HG03469 (cell line): ENCODE measurements at regions not wholly inside any gene's neighbourhood (a gene's known extent, or its start where the extent isn't known, plus 50 kb on each side); places are given as distances from the start of the nearest gene placed in this dataset.
"Not testable (repeated sequence)": the region's sequence is repeated elsewhere in the genome, so short reads cannot be mapped to it uniquely, and the experiment has no call there.

ENCODE experiments used
- ATAC-seq: cut with Tn5 transposase; IDR thresholded peaks from one replicate; pipeline ENCODE4 v1.9.1; 2021; ENCODE audit warnings: mild to moderate bottlenecking, moderate library complexity, moderate number of reproducible peaks; ENCODE audit not compliant: unreplicated experiment

GRCh38 chr10:10734356-10735064, 283.2 kb upstream of the CELF2 start:
- no peak for ATAC-seq

GRCh38 chr10:10745291-10745690, 272.4 kb upstream of the CELF2 start:
- ATAC-seq, result no peak

GRCh38 chr10:10755490-10755889, 262.2 kb upstream of the CELF2 start:
- ATAC-seq, result no peak

- no peak for ATAC-seq
These were observed 259.4 kb upstream of the CELF2 start for GRCh38 chr10:10758306-10758705.

GRCh38 chr10:10759806-10760205, 257.9 kb upstream of the CELF2 start:
- not testable (repeated sequence) for ATAC-seq

- no peak for ATAC-seq
These were observed 252.7 kb upstream of the CELF2 start for GRCh38 chr10:10765017-10765416.

- ATAC-seq, result no peak
These were observed 245.3 kb upstream of the CELF2 start for GRCh38 chr10:10772411-10772810.

GRCh38 chr10:10772874-10773508, 244.7 kb upstream of the CELF2 start:
- ATAC-seq, result no peak

GRCh38 chr10:10774416-10774815, 243.3 kb upstream of the CELF2 start:
- ATAC-seq, result no peak

GRCh38 chr10:10776363-10776762, 241.3 kb upstream of the CELF2 start:
- ATAC-seq, result no peak

- ATAC-seq, result no peak
These were observed 240.4 kb upstream of the CELF2 start for GRCh38 chr10:10777279-10777678.

GRCh38 chr10:10777723-10778122, 239.9 kb upstream of the CELF2 start:
- ATAC-seq, result no peak

GRCh38 chr10:10778959-10779358, 238.7 kb upstream of the CELF2 start:
- ATAC-seq, result no peak

GRCh38 chr10:10779511-10779910, 238.2 kb upstream of the CELF2 start:
- no peak for ATAC-seq

- no peak for ATAC-seq
These were observed 236.9 kb upstream of the CELF2 start for GRCh38 chr10:10780746-10781145.

GRCh38 chr10:10782603-10783002, 235.1 kb upstream of the CELF2 start:
- ATAC-seq, result no peak

- ATAC-seq, result no peak
These were observed 232.0 kb upstream of the CELF2 start for GRCh38 chr10:10785627-10786026.

GRCh38 chr10:10786109-10787090, 231.3 kb upstream of the CELF2 start:
- ATAC-seq, result no peak

GRCh38 chr10:10787586-10787985, 230.1 kb upstream of the CELF2 start:
- no peak for ATAC-seq

- ATAC-seq, result no peak
These were observed 228.9 kb upstream of the CELF2 start for GRCh38 chr10:10788761-10789160.

GRCh38 chr10:10791869-10792268, 225.8 kb upstream of the CELF2 start:
- ATAC-seq, result no peak
